ENCODE measurements at regions not wholly inside any gene's neighbourhood (a gene's known extent, or its start where the extent isn't known, plus 50 kb on each side); places are given as distances from the start of the nearest gene placed in this dataset.

GRCh38 chr19:20479483-20479882 is 86.1 kb downstream of the ZNF737 start:
- TF ChIP-seq REST (IDR thresholded peaks at IDR 0.05; ENCODE audit: insufficient read depth in 1 of 2, low read depth in 2 of 2, low read length in 2 of 2) (no peak), SIN3A (IDR thresholded peaks at IDR 0.05; ENCODE audit: borderline replicate concordance, insufficient read depth, low read length) (no peak)

All from PFSK-1 (cell line).